Small intestine (tissue), 7 donors: ENCODE measurements at regions not wholly inside any gene's neighbourhood (a gene's known extent, or its start where the extent isn't known, plus 50 kb on each side); places are given as distances from the start of the nearest gene placed in this dataset.
"Not testable (repeated sequence)": the region's sequence is repeated elsewhere in the genome, so short reads cannot be mapped to it uniquely, and the experiment has no call there.

Source experiments
- DNase-seq, 2 donors: peaks; one replicate each; pipeline versions ENCODE4 v3.0.0 to v3.0.0-alpha.2; 2013
- FAIRE-seq: peaks from 2 replicates; lab custom pipeline; 2012; peaks lifted over from hg19 to GRCh38; lab: Jason Lieb, UNC
- H3K27ac ChIP-seq, 3 donors: one replicate each; pipeline ENCODE4 v1.5.1; 2013; ENCODE audit warnings: low read length in 2 of 3, mild to moderate bottlenecking in 2 of 3, control low read depth in 1 of 3, inconsistent platforms in 1 of 3, low read depth in 1 of 3, moderate library complexity in 1 of 3
- H3K27me3 ChIP-seq, 3 donors: one replicate each; pipeline ENCODE4 v1.6.1; 2013; ENCODE audit warnings: low read length in 3 of 3, inconsistent platforms in 1 of 3; ENCODE audit not compliant: control insufficient read depth in 3 of 3, insufficient read depth in 3 of 3
- H3K36me3 ChIP-seq, 3 donors: one replicate each; pipeline ENCODE4 v1.6.1; 2013; ENCODE audit warnings: low read length in 3 of 3, inconsistent platforms in 1 of 3, low read depth in 1 of 3, mild to moderate bottlenecking in 1 of 3, moderate library complexity in 1 of 3; ENCODE audit not compliant: control insufficient read depth in 3 of 3, insufficient read depth in 2 of 3
- H3K4me1 ChIP-seq, 3 donors: one replicate each; pipeline ENCODE4 v1.6.1; 2013; ENCODE audit warnings: low read length in 2 of 3, inconsistent platforms in 1 of 3, low read depth in 1 of 3, mild to moderate bottlenecking in 1 of 3, moderate library complexity in 1 of 3; ENCODE audit not compliant: control insufficient read depth in 3 of 3, insufficient read depth in 2 of 3
- H3K4me3 ChIP-seq, 3 donors: one replicate each; pipeline ENCODE4 v1.5.1; 2013; ENCODE audit warnings: low read length in 3 of 3, control low read depth in 1 of 3, inconsistent platforms in 1 of 3, low read depth in 1 of 3, mild to moderate bottlenecking in 1 of 3, moderate library complexity in 1 of 3
- H3K9me3 ChIP-seq, 2 donors: one replicate each; pipeline ENCODE4 v1.6.1; 2013; ENCODE audit warnings: low read depth in 1 of 2, low read length in 1 of 2; ENCODE audit not compliant: control insufficient read depth in 2 of 2, insufficient read depth in 1 of 2
- WGBS, 3 donors: extraction: QIAGEN DNeasy Blood & Tissue Kit; methylation state at CpG; one replicate each; pipeline ENCODE4 v1.1.7; 2013; 5-methylcytosine and 5-hydroxymethylcytosine counted together
- donor health status: healthy with polysubstance abuse.
- donor health status: control.
- donor health status: control.
- donor health status: Bipolar disorder and iron deficiency.
- donor health status: healthy.

- FAIRE-seq = no peak
These were observed 1157.4 kb downstream of the FAM133A start for GRCh38 chrX:94831364-94831763.

GRCh38 chrX:94834226-94834625, 1160.2 kb downstream of the FAM133A start:
- no peaks in the 10 kb centered on the region for H3K27me3 ChIP-seq
- no peak overlapping the region for H3K4me3 ChIP-seq
- no peaks in the 10 kb centered on the region for H3K9me3 ChIP-seq
- DNase-seq (no peak), FAIRE-seq (no peak)
- WGBS, 3 donors = 42 to 66% (median 58%) methylated on average over 3 of the region's 3 CpGs
- no peaks in the 10 kb centered on the region for H3K36me3 ChIP-seq
- H3K4me1 ChIP-seq = no peaks in the 10 kb centered on the region
- H3K27ac ChIP-seq = no peak overlapping the region

More at GRCh38 chrX:94831364-94831763, 1157.4 kb downstream of the FAM133A start:
- H3K36me3 ChIP-seq = no peaks in the 10 kb centered on the region
- H3K4me1 ChIP-seq = no peaks in the 10 kb centered on the region
- no peaks in the 10 kb centered on the region for H3K27me3 ChIP-seq
- H3K27ac ChIP-seq = no peak overlapping the region
- no peak overlapping the region for H3K4me3 ChIP-seq
- no peak for DNase-seq
- no peaks in the 10 kb centered on the region for H3K9me3 ChIP-seq

- Histone ChIP-seq H3K4me1 (no peaks in the 10 kb centered on the region), H3K27me3 (no peaks in the 10 kb centered on the region), H3K4me3 (no peak overlapping the region), H3K9me3 (no peaks in the 10 kb centered on the region), H3K27ac (no peak overlapping the region), H3K36me3 (no peaks in the 10 kb centered on the region)
- FAIRE-seq = no peak
- no peak for DNase-seq
These were observed 1176.8 kb downstream of the FAM133A start for GRCh38 chrX:94850811-94851210.

GRCh38 chrX:94854251-94854650, 1180.2 kb downstream of the FAM133A start:
- DNase-seq = no peak
- 17 to 55% (median 50%) methylated on average over 1 of the region's 1 CpG for WGBS, 3 donors
- no peak for FAIRE-seq
- Histone ChIP-seq H3K36me3 (no peaks in the 10 kb centered on the region), H3K9me3 (no peaks in the 10 kb centered on the region), H3K4me3 (no peak overlapping the region), H3K27me3 (no peaks in the 10 kb centered on the region), H3K4me1 (no peaks in the 10 kb centered on the region), H3K27ac (no peak overlapping the region)

- H3K4me1 ChIP-seq, DNase-seq, H3K4me3 ChIP-seq, H3K36me3 ChIP-seq, H3K27me3 ChIP-seq, H3K9me3 ChIP-seq, H3K27ac ChIP-seq, FAIRE-seq: not testable (repeated sequence)
- WGBS, 3 donors = 72 to 87% (median 84%) methylated on average over 8 to 19 of the region's 19 CpGs
These were observed 1188.5 kb downstream of the FAM133A start for GRCh38 chrX:94862470-94862869.

GRCh38 chrX:94871640-94872039, 1197.6 kb downstream of the FAM133A start:
- Histone ChIP-seq H3K27ac (no peak overlapping the region), H3K4me3 (no peak overlapping the region), H3K9me3 (peaks cover 0 to 4% of the 10 kb centered on the region in 2 donors), H3K27me3 (no peaks in the 10 kb centered on the region), H3K4me1 (no peaks in the 10 kb centered on the region), H3K36me3 (no peaks in the 10 kb centered on the region)
- WGBS, 3 donors = 76 to 95% (median 91%) methylated on average over 7 to 9 of the region's 9 CpGs
- FAIRE-seq (no peak), DNase-seq (no peak)

GRCh38 chrX:94901849-94902248, 1227.8 kb downstream of the FAM133A start:
- DNase-seq (no peak), FAIRE-seq (no peak)
- Histone ChIP-seq H3K4me1 (no peaks in the 10 kb centered on the region), H3K9me3 (peaks cover 0 to 4% of the 10 kb centered on the region in 2 donors), H3K4me3 (no peak overlapping the region), H3K36me3 (no peaks in the 10 kb centered on the region), H3K27me3 (no peaks in the 10 kb centered on the region), H3K27ac (no peak overlapping the region)
- WGBS, 3 donors = 81 to 85% (median 81%) methylated on average over 3 to 4 of the region's 4 CpGs

- H3K9me3 ChIP-seq = no peaks in the 10 kb centered on the region
- WGBS, 3 donors = 55 to 77% (median 74%) methylated on average over 6 to 7 of the region's 7 CpGs
- FAIRE-seq = no peak
- no peak overlapping the region for H3K27ac ChIP-seq
- no peak overlapping the region for H3K4me3 ChIP-seq
- no peaks in the 10 kb centered on the region for H3K4me1 ChIP-seq
- DNase-seq = no peak
- no peaks in the 10 kb centered on the region for H3K27me3 ChIP-seq
- H3K36me3 ChIP-seq = no peaks in the 10 kb centered on the region
These were observed 1234.2 kb downstream of the FAM133A start for GRCh38 chrX:94908171-94908570.

GRCh38 chrX:94908648-94909047, 1234.6 kb downstream of the FAM133A start:
- no peak overlapping the region for H3K27ac ChIP-seq
- no peak overlapping the region for H3K4me3 ChIP-seq
- H3K36me3 ChIP-seq = no peaks in the 10 kb centered on the region
- FAIRE-seq (no peak), DNase-seq (no peak)
- 61 to 80% (median 79%) methylated on average over 6 to 7 of the region's 7 CpGs for WGBS, 3 donors
- H3K27me3 ChIP-seq = no peaks in the 10 kb centered on the region
- H3K4me1 ChIP-seq = no peaks in the 10 kb centered on the region
- H3K9me3 ChIP-seq = no peaks in the 10 kb centered on the region
